ENCODE measurements at regions not wholly inside any gene's neighbourhood (a gene's known extent, or its start where the extent isn't known, plus 50 kb on each side); places are given as distances from the start of the nearest gene placed in this dataset.

DNA sequence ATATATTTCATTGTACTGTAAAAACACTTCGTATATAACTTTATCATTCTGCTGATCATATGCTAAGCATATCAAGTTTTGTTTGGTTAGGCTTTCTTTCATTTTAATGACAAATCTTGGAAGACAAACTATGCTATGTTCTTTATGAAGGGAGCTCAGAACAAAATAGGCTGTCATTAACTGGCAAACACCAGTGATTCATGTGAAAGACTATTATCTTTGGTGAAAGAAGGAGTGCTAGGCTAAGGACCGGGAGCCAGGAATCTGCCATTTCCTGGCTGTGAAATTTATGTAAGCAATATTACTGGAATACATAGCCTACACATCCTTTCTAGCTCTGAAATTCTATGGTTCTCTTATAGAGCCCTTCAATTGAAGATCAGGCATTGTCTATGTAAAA, 136.2 kb upstream of the CCN2 start:
- TF ChIP-seq, protein P1, sequence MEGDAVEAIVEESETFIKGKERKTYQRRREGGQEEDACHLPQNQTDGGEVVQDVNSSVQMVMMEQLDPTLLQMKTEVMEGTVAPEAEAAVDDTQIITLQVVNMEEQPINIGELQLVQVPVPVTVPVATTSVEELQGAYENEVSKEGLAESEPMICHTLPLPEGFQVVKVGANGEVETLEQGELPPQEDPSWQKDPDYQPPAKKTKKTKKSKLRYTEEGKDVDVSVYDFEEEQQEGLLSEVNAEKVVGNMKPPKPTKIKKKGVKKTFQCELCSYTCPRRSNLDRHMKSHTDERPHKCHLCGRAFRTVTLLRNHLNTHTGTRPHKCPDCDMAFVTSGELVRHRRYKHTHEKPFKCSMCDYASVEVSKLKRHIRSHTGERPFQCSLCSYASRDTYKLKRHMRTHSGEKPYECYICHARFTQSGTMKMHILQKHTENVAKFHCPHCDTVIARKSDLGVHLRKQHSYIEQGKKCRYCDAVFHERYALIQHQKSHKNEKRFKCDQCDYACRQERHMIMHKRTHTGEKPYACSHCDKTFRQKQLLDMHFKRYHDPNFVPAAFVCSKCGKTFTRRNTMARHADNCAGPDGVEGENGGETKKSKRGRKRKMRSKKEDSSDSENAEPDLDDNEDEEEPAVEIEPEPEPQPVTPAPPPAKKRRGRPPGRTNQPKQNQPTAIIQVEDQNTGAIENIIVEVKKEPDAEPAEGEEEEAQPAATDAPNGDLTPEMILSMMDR (IDR thresholded peaks at IDR 0.05), result no peak
- TF ChIP-seq POLR2A (IDR thresholded peaks at IDR 0.05), result no peak

All from Peyer's patch (tissue), 4 donors.